Tibial nerve (tissue), 4 donors: ENCODE measurements at regions not wholly inside any gene's neighbourhood (a gene's known extent, or its start where the extent isn't known, plus 50 kb on each side); places are given as distances from the start of the nearest gene placed in this dataset.
"Not testable (repeated sequence)": the region's sequence is repeated elsewhere in the genome, so short reads cannot be mapped to it uniquely, and the experiment has no call there.

ENCODE experiments used
- DNase-seq, 2 donors: peaks; one replicate each; pipeline ENCODE4 v3.0.0-alpha.2; 2019; ENCODE audit warnings: low spot score in 2 of 2
- H3K27ac ChIP-seq, 4 donors: fragments of 200-600 bp; sonication (generic) in 3 of 4; one replicate each; pipeline ENCODE4 v1.5.1; 2017 to 2019; ENCODE audit warnings: mild to moderate bottlenecking in 1 of 4
- H3K27me3 ChIP-seq, 2 donors: fragments of 200-600 bp; sonication (generic) in 1 of 2; one replicate each; pipeline versions ENCODE4 v1.5.1 to v1.6.0; 2017 to 2019
- H3K36me3 ChIP-seq, 3 donors: fragments of 200-600 bp; sonication (generic); one replicate each; pipeline ENCODE4 v1.5.1; 2018 to 2019
- H3K4me1 ChIP-seq, 4 donors: fragments of 200-600 bp; sonication (generic) in 3 of 4; one replicate each; pipeline ENCODE4 v1.5.1; 2017 to 2019
- H3K4me3 ChIP-seq, 4 donors: fragments of 200-600 bp; sonication (generic) in 3 of 4; one replicate each; pipeline ENCODE4 v1.5.1; 2017 to 2019; ENCODE audit warnings: mild to moderate bottlenecking in 1 of 4, moderate library complexity in 1 of 4
- H3K9me3 ChIP-seq, 4 donors: fragments of 200-600 bp; sonication (generic) in 3 of 4; one replicate each; pipeline ENCODE4 v1.5.1; 2017 to 2019
- EP300 ChIP-seq, 2 donors: sonication (generic); formaldehyde crosslinking; IDR thresholded peaks; one replicate each; pipeline ENCODE4 v1.6.1; 2017; ENCODE audit warnings: antibody characterized with exemption in 2 of 2, mild to moderate bottlenecking in 1 of 2
- POLR2A ChIP-seq, 2 donors: fragments of 450-650 bp; IDR thresholded peaks; one replicate each; pipeline ENCODE4 v1.6.1; 2017; ENCODE audit warnings: antibody characterized with exemption in 2 of 2, mild to moderate bottlenecking in 2 of 2, moderate library complexity in 2 of 2
- WGBS, 2 donors: methylation state at CpG; one replicate each; pipeline ENCODE4 v1.1.5; 2018; 5-methylcytosine and 5-hydroxymethylcytosine counted together
- TF ChIP-seq, protein P1 (sequence below), 5 experiments: fragments of 200-600 bp in 3 of 5; fragments of 450-650 bp in 2 of 5; sonication (generic) in 3 of 5; IDR thresholded peaks; one replicate each; pipeline ENCODE4 v1.5.1; 2016 to 2019; ENCODE audit warnings: antibody characterized with exemption in 5 of 5, mild to moderate bottlenecking in 3 of 5, moderate library complexity in 2 of 5

DNA sequence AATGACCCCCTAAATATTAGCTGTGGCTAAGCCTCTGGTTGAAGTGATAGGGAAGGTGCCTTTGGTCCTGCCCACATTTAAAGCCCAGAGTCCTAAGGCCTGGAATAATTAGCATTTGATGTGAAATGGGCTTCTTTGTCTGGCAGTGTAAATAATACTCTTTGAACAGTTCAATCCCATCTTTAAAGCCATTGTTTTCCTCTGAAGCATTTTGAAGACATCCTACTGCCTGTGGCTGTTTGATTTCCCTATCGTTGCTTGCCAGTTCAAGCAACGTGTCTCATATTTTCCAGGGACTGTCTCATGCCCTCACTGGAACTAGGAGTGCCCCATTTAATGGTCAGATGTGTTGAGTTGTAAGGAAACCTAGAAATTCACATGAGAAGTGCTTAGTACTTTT, 89.3 kb upstream of the BTN3A2 start:
- Histone ChIP-seq H3K27ac (no peak overlapping the region), H3K27me3 (peaks cover 0 to 45% of the 10 kb centered on the region in 2 donors), H3K4me3 (no peak overlapping the region), H3K36me3 (peaks cover 0 to 5% (median 0%) of the 10 kb centered on the region in 3 donors), H3K9me3 (no peaks in the 10 kb centered on the region), H3K4me1 (peaks cover 0 to 27% (median 3%) of the 10 kb centered on the region in 4 donors)
- DNase-seq = no peak
- TF ChIP-seq EP300 (IDR thresholded peaks at IDR 0.05) (no peak), POLR2A (IDR thresholded peaks at IDR 0.05) (no peak)
- TF ChIP-seq, protein P1, sequence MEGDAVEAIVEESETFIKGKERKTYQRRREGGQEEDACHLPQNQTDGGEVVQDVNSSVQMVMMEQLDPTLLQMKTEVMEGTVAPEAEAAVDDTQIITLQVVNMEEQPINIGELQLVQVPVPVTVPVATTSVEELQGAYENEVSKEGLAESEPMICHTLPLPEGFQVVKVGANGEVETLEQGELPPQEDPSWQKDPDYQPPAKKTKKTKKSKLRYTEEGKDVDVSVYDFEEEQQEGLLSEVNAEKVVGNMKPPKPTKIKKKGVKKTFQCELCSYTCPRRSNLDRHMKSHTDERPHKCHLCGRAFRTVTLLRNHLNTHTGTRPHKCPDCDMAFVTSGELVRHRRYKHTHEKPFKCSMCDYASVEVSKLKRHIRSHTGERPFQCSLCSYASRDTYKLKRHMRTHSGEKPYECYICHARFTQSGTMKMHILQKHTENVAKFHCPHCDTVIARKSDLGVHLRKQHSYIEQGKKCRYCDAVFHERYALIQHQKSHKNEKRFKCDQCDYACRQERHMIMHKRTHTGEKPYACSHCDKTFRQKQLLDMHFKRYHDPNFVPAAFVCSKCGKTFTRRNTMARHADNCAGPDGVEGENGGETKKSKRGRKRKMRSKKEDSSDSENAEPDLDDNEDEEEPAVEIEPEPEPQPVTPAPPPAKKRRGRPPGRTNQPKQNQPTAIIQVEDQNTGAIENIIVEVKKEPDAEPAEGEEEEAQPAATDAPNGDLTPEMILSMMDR (IDR thresholded peaks at IDR 0.05) = no peak
- 46 to 59% methylated on average over 2 of the region's 2 CpGs for WGBS, 2 donors

DNA sequence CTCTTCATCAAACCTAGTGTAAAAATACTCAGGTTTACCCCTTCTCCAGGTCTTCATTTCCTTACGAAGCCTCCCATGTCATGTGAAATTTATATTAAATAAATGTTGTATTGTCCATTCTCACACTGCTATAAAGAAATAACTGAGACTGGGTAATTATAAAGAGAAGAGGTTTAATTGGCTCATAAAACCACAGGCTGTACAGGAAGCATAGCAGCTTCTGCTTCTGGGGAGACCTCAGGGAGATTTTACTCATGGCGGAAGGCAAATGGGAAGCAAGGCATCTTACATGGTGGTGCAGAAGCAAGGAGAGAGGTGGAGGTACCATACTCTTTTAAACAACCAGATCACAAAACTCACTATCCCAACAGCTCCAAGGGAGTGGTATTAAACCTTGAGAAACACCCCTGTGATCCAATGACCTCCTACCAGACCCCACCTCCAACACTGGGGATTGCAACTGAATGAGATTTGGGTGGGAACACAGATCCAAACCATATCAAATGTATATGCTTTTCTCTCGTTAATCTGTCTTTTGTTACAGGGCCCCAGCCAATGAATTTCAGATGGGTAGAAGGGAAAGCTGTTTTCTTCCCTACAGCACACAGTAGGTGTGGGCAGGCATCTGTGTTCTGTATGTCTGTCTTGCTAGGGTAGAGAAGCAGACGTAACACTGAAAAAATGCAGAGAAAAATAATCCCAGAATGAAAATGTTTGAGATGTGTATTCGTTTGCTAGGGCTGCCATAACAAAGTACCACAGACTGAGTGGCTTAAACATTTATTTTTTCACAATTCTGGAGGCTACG, 88.0 kb upstream of the BTN3A2 start:
- no peak overlapping the region for H3K4me3 ChIP-seq
- no peak overlapping the region for H3K27ac ChIP-seq
- peaks cover 0 to 11% (median 0%) of the 10 kb centered on the region in 3 donors for H3K36me3 ChIP-seq
- peaks cover 0 to 14% (median 2%) of the 10 kb centered on the region in 4 donors for H3K4me1 ChIP-seq
- TF ChIP-seq EP300 (IDR thresholded peaks at IDR 0.05) (no peak), POLR2A (IDR thresholded peaks at IDR 0.05) (no peak)
- TF ChIP-seq, protein P1 (IDR thresholded peaks at IDR 0.05) = no peak
- no peak for DNase-seq
- no peaks in the 10 kb centered on the region for H3K9me3 ChIP-seq
- 84% methylated on average over 6 of the region's 6 CpGs for WGBS, 2 donors
- H3K27me3 ChIP-seq = peaks cover 0 to 31% of the 10 kb centered on the region in 2 donors

DNA sequence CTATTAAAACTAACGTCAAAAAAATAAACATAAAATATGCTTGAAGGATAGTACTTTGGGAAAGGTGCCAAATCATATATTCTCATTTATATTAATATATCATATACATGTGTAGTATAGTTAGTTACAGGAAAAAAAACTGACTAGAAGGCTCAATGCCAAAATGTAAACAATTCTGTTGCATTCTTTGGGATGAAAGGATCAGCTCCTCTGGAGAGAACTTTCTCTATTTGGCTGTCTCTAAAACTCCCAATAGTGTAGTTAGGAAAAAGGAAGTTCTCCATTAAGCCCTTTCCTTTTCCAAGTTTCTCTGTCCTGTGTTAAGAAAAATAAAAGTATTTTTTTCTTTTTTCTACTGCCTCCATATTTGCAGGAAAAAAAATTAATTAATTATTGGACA, 86.5 kb upstream of the BTN3A2 start:
- Histone ChIP-seq H3K36me3 (peaks cover 0 to 11% (median 0%) of the 10 kb centered on the region in 3 donors), H3K27ac (no peak overlapping the region), H3K4me3 (no peak overlapping the region), H3K27me3 (peaks cover 0 to 16% of the 10 kb centered on the region in 2 donors), H3K4me1 (peaks cover 0 to 11% (median 2%) of the 10 kb centered on the region in 4 donors), H3K9me3 (no peaks in the 10 kb centered on the region)
- DNase-seq = no peak
- WGBS, 2 donors = 41 to 44% methylated on average over 1 of the region's 1 CpG
- no peak for TF ChIP-seq EP300 (IDR thresholded peaks at IDR 0.05)
- TF ChIP-seq, protein P1 (IDR thresholded peaks at IDR 0.05) = no peak
- no peak for TF ChIP-seq POLR2A (IDR thresholded peaks at IDR 0.05)

DNA sequence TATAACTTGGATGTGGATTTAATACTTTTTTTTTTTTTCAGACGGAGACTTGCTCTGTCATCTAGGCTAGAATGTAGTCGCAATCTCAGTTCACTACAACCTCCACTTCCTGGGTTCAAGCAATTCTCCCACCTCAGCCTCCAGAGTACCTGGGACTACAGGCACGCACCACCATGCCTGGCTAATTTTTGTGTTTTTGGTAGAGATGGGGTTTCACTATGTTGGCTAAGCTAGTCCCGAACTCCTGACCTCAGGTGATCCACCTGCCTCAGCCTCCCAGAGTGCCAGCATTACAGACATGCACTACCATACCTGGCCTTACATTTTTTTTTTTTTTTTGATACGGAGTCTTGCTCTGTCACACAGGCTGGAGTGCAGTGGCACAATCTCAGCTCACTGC, 85.6 kb upstream of the BTN3A2 start:
- H3K4me1 ChIP-seq = peaks cover 0 to 15% (median 4%) of the 10 kb centered on the region in 4 donors
- H3K9me3 ChIP-seq, H3K27ac ChIP-seq, H3K4me3 ChIP-seq, H3K27me3 ChIP-seq, DNase-seq: not testable (repeated sequence)
- H3K36me3 ChIP-seq = peaks cover 0 to 11% (median 0%) of the 10 kb centered on the region in 3 donors
- 97 to 98% methylated on average over 5 of the region's 5 CpGs for WGBS, 2 donors

DNA sequence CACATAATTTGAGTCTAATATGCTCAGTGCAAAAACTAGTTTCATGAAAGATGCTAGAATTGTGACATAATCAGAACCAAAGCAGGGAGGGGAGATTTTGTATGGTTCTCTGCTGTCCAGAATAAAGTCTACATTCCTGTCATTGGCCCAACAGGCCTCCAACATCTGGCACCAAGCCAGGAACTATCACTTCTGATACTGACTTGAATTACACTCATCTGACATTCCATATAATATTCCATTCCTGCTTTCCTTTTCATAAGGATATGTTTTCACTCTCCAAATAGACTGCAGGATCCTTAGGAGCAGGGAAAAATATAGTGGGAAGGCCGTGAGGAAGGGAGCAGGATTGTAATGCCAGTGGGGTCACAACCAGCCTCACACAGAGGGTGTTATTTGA, 84.6 kb upstream of the BTN3A2 start:
- no peak for DNase-seq
- Histone ChIP-seq H3K4me1 (peaks cover 0 to 15% (median 4%) of the 10 kb centered on the region in 4 donors), H3K27ac (no peak overlapping the region), H3K27me3 (no peaks in the 10 kb centered on the region), H3K4me3 (no peak overlapping the region), H3K36me3 (peaks cover 0 to 11% (median 0%) of the 10 kb centered on the region in 3 donors), H3K9me3 (no peaks in the 10 kb centered on the region)
- TF ChIP-seq EP300 (IDR thresholded peaks at IDR 0.05) (no peak), POLR2A (IDR thresholded peaks at IDR 0.05) (no peak)
- TF ChIP-seq, protein P1 (IDR thresholded peaks at IDR 0.05) = no peak
- 67 to 76% methylated on average over 1 of the region's 1 CpG for WGBS, 2 donors
